Stomach (tissue), 4 donors: ENCODE measurements at regions not wholly inside any gene's neighbourhood (a gene's known extent, or its start where the extent isn't known, plus 50 kb on each side); places are given as distances from the start of the nearest gene placed in this dataset.

Source experiments
- EP300 ChIP-seq: sonication (generic); formaldehyde crosslinking; IDR thresholded peaks from one replicate; pipeline ENCODE4 v1.6.1; 2017; ENCODE audit warnings: antibody characterized with exemption
- POLR2AphosphoS5 ChIP-seq, 3 donors: sonication (generic); formaldehyde crosslinking; IDR thresholded peaks; one replicate each; pipeline ENCODE4 v1.6.1; 2016; ENCODE audit warnings: antibody characterized with exemption in 3 of 3
- TF ChIP-seq, protein P1 (sequence below), 7 experiments: fragments of 450-650 bp in 4 of 7; fragments of 200-600 bp in 3 of 7; sonication (generic) in 3 of 7; IDR thresholded peaks; one replicate each; pipeline ENCODE4 v1.5.1; 2016 to 2019; ENCODE audit warnings: antibody characterized with exemption in 7 of 7, control low read depth in 2 of 7, mild to moderate bottlenecking in 1 of 7

DNA sequence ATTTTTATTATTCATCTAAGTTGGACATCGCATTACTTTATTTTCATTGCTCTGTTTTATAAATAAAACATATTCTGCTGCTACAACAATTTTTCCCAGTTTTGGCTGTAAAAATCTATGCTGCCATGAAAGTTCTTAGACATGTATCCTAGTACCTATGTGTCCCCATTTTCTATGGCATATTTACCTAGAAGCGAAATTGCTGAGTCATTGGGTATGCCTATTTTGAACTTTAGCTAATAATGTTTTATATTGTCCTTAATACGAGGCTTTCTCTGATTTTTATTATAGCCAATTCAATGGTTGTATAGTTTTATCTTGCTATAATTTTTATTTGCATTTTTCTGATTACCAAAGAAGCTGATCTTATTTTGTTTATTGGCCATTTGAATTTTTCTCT lies 110.5 kb upstream of the DPP10 start:
- TF ChIP-seq, protein P1, sequence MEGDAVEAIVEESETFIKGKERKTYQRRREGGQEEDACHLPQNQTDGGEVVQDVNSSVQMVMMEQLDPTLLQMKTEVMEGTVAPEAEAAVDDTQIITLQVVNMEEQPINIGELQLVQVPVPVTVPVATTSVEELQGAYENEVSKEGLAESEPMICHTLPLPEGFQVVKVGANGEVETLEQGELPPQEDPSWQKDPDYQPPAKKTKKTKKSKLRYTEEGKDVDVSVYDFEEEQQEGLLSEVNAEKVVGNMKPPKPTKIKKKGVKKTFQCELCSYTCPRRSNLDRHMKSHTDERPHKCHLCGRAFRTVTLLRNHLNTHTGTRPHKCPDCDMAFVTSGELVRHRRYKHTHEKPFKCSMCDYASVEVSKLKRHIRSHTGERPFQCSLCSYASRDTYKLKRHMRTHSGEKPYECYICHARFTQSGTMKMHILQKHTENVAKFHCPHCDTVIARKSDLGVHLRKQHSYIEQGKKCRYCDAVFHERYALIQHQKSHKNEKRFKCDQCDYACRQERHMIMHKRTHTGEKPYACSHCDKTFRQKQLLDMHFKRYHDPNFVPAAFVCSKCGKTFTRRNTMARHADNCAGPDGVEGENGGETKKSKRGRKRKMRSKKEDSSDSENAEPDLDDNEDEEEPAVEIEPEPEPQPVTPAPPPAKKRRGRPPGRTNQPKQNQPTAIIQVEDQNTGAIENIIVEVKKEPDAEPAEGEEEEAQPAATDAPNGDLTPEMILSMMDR (IDR thresholded peaks at IDR 0.05) = no peak
- TF ChIP-seq POLR2AphosphoS5 (IDR thresholded peaks at IDR 0.05) (no peak), EP300 (no peak)
